NB4 (cell line): ENCODE measurements at regions not wholly inside any gene's neighbourhood (a gene's known extent, or its start where the extent isn't known, plus 50 kb on each side); places are given as distances from the start of the nearest gene placed in this dataset.

Experiments used
- DNase-seq: peaks from one replicate; pipeline ENCODE4 v3.0.0; 2010; ENCODE audit warnings: low read depth
- H3K4me3 ChIP-seq: one replicate; pipeline ENCODE4 v1.5.1; 2011; ENCODE audit warnings: mild to moderate bottlenecking, low read depth, low read length, moderate library complexity
- MYC ChIP-seq: IDR thresholded peaks from 2 replicates; pipeline ENCODE4 v1.6.1; 2011; ENCODE audit warnings: low read depth, low read length
- POLR2A ChIP-seq: IDR thresholded peaks from 2 replicates; pipeline ENCODE4 v1.6.1; 2011; ENCODE audit warnings: mild to moderate bottlenecking; ENCODE audit not compliant: insufficient read length; ENCODE audit errors: extremely low read depth
- TF ChIP-seq, protein P1 (sequence below): IDR thresholded peaks from one replicate; pipeline ENCODE4 v1.5.1; 2012; ENCODE audit warnings: low read depth, low read length
- TF ChIP-seq, protein P2 (sequence below): IDR thresholded peaks from 2 replicates; pipeline ENCODE4 v1.6.1; 2011; ENCODE audit warnings: low read depth, low read length

DNA sequence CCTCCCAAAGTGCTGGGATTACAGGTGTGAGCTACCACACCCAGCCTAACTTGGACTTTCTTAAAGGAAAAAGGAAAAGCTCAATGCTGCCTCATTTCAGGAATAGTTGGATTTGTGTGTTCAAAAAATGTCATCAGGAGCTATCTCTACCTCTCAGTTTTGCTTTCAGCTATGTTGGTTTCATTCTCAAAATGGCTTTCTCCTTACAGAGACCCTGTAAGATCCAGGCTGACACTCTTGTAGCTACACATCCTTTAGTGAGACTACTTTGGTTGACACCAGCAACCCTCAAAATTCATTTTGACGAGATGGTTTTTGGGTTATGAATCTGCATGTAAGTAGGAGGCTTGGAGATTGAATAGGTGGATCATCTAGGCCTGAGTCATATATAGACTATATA, 269.7 kb upstream of the SORCS1 start:
- TF ChIP-seq MYC, result no peak
- no peak for TF ChIP-seq POLR2A
- TF ChIP-seq, protein P1, sequence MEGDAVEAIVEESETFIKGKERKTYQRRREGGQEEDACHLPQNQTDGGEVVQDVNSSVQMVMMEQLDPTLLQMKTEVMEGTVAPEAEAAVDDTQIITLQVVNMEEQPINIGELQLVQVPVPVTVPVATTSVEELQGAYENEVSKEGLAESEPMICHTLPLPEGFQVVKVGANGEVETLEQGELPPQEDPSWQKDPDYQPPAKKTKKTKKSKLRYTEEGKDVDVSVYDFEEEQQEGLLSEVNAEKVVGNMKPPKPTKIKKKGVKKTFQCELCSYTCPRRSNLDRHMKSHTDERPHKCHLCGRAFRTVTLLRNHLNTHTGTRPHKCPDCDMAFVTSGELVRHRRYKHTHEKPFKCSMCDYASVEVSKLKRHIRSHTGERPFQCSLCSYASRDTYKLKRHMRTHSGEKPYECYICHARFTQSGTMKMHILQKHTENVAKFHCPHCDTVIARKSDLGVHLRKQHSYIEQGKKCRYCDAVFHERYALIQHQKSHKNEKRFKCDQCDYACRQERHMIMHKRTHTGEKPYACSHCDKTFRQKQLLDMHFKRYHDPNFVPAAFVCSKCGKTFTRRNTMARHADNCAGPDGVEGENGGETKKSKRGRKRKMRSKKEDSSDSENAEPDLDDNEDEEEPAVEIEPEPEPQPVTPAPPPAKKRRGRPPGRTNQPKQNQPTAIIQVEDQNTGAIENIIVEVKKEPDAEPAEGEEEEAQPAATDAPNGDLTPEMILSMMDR, result no peak
- TF ChIP-seq, protein P2, sequence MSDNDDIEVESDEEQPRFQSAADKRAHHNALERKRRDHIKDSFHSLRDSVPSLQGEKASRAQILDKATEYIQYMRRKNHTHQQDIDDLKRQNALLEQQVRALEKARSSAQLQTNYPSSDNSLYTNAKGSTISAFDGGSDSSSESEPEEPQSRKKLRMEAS, result no peak
- H3K4me3 ChIP-seq, result no peak overlapping the region
- DNase-seq, result no peak

DNA sequence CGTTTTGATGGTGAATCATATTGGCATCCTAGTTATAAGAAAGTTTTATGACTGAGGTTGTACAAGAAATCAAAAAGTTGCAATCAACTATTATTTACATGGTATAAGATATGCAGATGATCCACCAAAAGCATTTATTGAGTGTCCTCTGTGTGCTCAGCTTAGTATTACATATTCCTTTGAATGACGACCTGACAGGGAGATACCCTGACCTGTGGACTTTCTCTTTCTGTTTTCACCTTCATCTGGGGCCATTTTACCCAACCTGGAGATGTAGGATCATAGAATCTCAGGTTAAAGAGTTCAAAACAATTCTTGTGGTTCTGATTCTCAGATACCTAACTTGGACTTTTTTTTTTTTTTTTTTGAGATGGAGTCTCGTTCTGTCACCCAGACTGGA, 269.1 kb upstream of the SORCS1 start:
- TF ChIP-seq, protein P2, result no peak
- TF ChIP-seq MYC, result no peak
- TF ChIP-seq, protein P1, result no peak
- TF ChIP-seq POLR2A, result no peak
- H3K4me3 ChIP-seq, result no peak overlapping the region
- DNase-seq, result no peak

DNA sequence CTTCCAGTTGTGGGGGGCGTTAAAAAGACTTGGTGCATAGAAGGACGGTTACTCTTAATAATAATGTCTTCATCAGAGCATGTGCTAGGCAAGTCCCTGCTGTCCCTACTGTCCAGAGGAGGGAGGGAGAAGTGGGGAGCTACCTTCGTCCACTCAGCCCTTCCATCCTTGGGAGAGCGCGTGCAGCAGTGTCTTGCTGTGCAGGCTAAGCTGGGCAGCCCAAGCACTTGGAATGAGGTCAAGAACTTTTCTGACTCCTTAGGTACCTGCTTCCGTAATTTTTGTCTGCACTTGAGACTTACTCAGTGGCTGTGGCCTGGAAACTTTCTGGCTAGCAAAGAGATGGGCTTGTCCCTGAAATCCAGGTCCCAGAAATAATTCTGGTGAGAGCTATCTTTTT, 265.9 kb upstream of the SORCS1 start:
- no peak for DNase-seq
- no peak overlapping the region for H3K4me3 ChIP-seq
- TF ChIP-seq, protein P2, result no peak
- TF ChIP-seq POLR2A (no peak), MYC (no peak)
- TF ChIP-seq, protein P1, result no peak

DNA sequence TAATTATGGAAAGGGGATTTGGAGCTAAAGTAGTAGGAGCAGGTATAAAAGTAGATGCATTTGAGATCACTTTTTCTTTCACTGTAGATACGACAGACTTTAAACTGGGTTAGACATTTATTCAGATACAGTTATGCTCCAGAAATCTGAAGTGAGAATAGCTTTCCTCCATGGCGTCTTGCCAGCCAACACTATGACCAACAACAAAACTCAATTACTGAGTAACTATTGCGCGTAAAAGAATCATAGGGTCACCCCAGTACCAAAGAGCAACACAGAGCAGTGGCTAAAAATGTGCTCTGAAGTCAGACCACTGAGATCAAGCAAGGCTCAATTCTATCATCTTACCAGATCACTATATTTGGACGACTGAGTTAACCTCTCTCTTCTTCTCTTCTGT, 262.5 kb upstream of the SORCS1 start:
- DNase-seq, result no peak
- TF ChIP-seq MYC, result no peak
- TF ChIP-seq, protein P1, result no peak
- no peak overlapping the region for H3K4me3 ChIP-seq

DNA sequence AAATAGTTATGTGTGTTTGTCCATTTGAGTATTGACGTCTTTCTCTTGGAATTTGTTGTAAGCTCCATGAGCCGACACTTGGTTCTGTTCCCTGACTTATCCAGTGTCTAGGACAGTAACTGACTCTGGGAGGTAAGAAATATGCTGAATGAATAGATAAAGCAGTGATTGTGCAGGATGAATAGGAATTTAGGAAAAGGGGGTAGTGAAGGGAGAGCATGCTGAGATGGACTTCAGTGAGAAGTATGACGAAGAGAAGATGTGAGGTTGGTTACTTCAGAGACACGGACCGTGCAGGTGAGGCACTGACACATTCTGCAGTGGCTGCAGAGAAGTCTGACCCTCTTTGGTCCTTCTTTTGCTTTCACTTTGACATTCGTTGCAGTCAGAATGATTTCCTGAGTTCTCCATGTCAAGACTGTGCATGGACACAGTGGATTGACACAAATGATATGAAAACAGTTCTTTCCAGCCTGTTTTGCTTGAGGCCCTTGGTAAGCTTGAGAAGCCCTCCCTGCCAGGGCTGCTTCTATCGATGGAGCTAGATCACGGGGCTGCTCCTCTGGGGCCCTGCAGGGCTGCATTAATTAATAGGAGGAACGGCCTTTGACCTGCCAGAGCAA, 261.5 kb upstream of the SORCS1 start:
- no peak overlapping the region for H3K4me3 ChIP-seq
- no peak for TF ChIP-seq MYC

DNA sequence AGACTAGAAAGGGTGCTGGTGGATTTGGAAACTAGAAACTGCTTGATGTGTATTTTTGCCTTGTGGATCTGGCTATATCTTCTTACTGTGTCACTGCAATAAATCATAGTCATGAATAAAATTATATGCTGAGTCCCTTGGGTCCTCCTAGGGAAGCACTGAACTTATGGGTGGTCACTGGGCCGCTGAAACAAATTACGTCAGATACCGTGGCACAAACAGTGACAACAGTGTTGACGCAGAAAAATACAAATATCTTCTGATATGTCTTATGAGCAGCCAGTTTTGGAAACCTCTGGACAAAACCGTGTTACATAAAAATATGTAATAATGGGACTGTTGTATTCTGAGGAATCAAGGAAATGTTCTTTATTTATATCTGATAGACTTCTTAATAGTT, 260.1 kb upstream of the SORCS1 start:
- TF ChIP-seq, protein P1, result no peak
- TF ChIP-seq MYC (no peak), POLR2A (no peak)
- TF ChIP-seq, protein P2, result no peak
- no peak for DNase-seq
- no peak overlapping the region for H3K4me3 ChIP-seq

More for the DNA sequence above, 261.5 kb upstream of the SORCS1 start:
- DNase-seq, result no peak
